Esophagus squamous epithelium (tissue), 4 donors: ENCODE measurements at regions not wholly inside any gene's neighbourhood (a gene's known extent, or its start where the extent isn't known, plus 50 kb on each side); places are given as distances from the start of the nearest gene placed in this dataset.

ENCODE experiments used
- CTCF ChIP-seq, 6 experiments: fragments of 450-650 bp in 4 of 6; fragments of 200-600 bp in 2 of 6; sonication (generic) in 2 of 6; IDR thresholded peaks; one replicate each; pipeline ENCODE4 v1.5.1; 2016 to 2019; ENCODE audit warnings: antibody characterized with exemption in 6 of 6, mild to moderate bottlenecking in 4 of 6, moderate library complexity in 4 of 6
- POLR2A ChIP-seq, 4 donors: fragments of 450-650 bp; IDR thresholded peaks; one replicate each; pipeline ENCODE4 v1.6.1; 2017; ENCODE audit warnings: antibody characterized with exemption in 4 of 4, mild to moderate bottlenecking in 4 of 4, moderate library complexity in 3 of 4

GRCh38 chr21:25149022-25149421 lies 458.3 kb downstream of the MRPL39 start:
- no peak for TF ChIP-seq POLR2A (IDR thresholded peaks at IDR 0.05)
- TF ChIP-seq CTCF (IDR thresholded peaks at IDR 0.05): no peak
